GM12874 (cell line): ENCODE measurements at regions not wholly inside any gene's neighbourhood (a gene's known extent, or its start where the extent isn't known, plus 50 kb on each side); places are given as distances from the start of the nearest gene placed in this dataset.

ENCODE experiments used
- CTCF ChIP-seq: IDR thresholded peaks from 2 replicates; pipeline ENCODE4 v1.5.1; 2011; ENCODE audit warnings: low read depth, mild to moderate bottlenecking, control low read depth, low read length, moderate library complexity; ENCODE audit not compliant: insufficient read depth

GRCh38 chr12:108400900-108401480 is 61.9 kb upstream of the CMKLR1 start:
- TF ChIP-seq CTCF = no peak

- TF ChIP-seq CTCF = no peak
These were observed 61.4 kb upstream of the CMKLR1 start for GRCh38 chr12:108400481-108400880.

GRCh38 chr12:108400056-108400455 is 60.9 kb upstream of the CMKLR1 start:
- no peak for TF ChIP-seq CTCF

GRCh38 chr12:108399514-108399913 is 60.4 kb upstream of the CMKLR1 start:
- TF ChIP-seq CTCF = no peak

GRCh38 chr12:108394196-108394595 is 55.1 kb upstream of the CMKLR1 start:
- no peak for TF ChIP-seq CTCF

- TF ChIP-seq CTCF = no peak
These were observed 53.2 kb upstream of the CMKLR1 start for GRCh38 chr12:108392284-108392683.

GRCh38 chr12:108390495-108391203 is 51.5 kb upstream of the CMKLR1 start:
- TF ChIP-seq CTCF = no peak

- no peak for TF ChIP-seq CTCF
These were observed 50.4 kb upstream of the CMKLR1 start for GRCh38 chr12:108389544-108389943.
